ENCODE measurements at regions not wholly inside any gene's neighbourhood (a gene's known extent, or its start where the extent isn't known, plus 50 kb on each side); places are given as distances from the start of the nearest gene placed in this dataset.

- no peak overlapping the region for H3K4me3 ChIP-seq
- no peaks in the 10 kb centered on the region for H3K27me3 ChIP-seq
- intact Hi-C loops (cut with DNase I) = no loop called here
- TF ChIP-seq, protein P1, sequence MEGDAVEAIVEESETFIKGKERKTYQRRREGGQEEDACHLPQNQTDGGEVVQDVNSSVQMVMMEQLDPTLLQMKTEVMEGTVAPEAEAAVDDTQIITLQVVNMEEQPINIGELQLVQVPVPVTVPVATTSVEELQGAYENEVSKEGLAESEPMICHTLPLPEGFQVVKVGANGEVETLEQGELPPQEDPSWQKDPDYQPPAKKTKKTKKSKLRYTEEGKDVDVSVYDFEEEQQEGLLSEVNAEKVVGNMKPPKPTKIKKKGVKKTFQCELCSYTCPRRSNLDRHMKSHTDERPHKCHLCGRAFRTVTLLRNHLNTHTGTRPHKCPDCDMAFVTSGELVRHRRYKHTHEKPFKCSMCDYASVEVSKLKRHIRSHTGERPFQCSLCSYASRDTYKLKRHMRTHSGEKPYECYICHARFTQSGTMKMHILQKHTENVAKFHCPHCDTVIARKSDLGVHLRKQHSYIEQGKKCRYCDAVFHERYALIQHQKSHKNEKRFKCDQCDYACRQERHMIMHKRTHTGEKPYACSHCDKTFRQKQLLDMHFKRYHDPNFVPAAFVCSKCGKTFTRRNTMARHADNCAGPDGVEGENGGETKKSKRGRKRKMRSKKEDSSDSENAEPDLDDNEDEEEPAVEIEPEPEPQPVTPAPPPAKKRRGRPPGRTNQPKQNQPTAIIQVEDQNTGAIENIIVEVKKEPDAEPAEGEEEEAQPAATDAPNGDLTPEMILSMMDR (IDR thresholded peaks at IDR 0.05) = no peak
- TF ChIP-seq POLR2AphosphoS5 (IDR thresholded peaks at IDR 0.05) = no peak
- TF ChIP-seq EP300 (IDR thresholded peaks at IDR 0.05) = no peak
- TF ChIP-seq POLR2A (IDR thresholded peaks at IDR 0.05) = no peak
- H3K9me3 ChIP-seq = peaks cover 0 to 3% (median 1%) of the 10 kb centered on the region in 4 donors
- H3K4me1 ChIP-seq = peaks cover 0 to 12% (median 10%) of the 10 kb centered on the region in 4 donors
- H3K36me3 ChIP-seq = no peaks in the 10 kb centered on the region
- H3K27ac ChIP-seq = no peak overlapping the region
- DNase-seq = no peak
- WGBS, 2 donors = 89 to 96% methylated on average over 1 of the region's 1 CpG
These were observed 341.7 kb downstream of the REEP3 start for GRCh38 chr10:63862860-63863259.

DNA sequence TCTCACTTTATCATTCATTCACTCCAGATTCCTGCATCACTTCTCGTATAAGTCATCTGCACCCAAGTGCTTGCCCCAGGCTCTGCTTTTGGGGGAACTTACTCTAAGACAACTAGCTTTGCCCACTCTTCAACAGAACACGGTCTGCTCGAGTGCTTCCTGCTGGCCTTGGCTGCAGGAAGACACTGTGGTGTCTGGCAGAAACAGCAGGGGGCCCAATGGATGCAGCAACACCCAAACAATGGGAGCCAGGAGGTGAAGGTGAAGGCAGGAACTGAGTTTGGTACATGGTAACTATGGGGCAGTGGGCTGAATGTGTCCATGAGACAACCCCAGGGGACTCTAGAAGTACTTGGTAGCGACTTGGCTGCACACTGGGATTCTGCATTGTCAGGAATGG, 344.0 kb downstream of the REEP3 start:
- 56 to 65% methylated on average over 4 of the region's 4 CpGs for WGBS, 2 donors
- Histone ChIP-seq H3K27me3 (no peaks in the 10 kb centered on the region), H3K4me1 (peaks cover 0 to 12% (median 10%) of the 10 kb centered on the region in 4 donors), H3K9me3 (no peaks in the 10 kb centered on the region), H3K27ac (no peak overlapping the region), H3K36me3 (no peaks in the 10 kb centered on the region), H3K4me3 (no peak overlapping the region)
- TF ChIP-seq, protein P1 (IDR thresholded peaks at IDR 0.05) = no peak
- TF ChIP-seq POLR2AphosphoS5 (IDR thresholded peaks at IDR 0.05) (no peak), POLR2A (IDR thresholded peaks at IDR 0.05) (no peak), EP300 (IDR thresholded peaks at IDR 0.05) (no peak)
- DNase-seq = no peak
- intact Hi-C loops (cut with DNase I) = no loop called here

DNA sequence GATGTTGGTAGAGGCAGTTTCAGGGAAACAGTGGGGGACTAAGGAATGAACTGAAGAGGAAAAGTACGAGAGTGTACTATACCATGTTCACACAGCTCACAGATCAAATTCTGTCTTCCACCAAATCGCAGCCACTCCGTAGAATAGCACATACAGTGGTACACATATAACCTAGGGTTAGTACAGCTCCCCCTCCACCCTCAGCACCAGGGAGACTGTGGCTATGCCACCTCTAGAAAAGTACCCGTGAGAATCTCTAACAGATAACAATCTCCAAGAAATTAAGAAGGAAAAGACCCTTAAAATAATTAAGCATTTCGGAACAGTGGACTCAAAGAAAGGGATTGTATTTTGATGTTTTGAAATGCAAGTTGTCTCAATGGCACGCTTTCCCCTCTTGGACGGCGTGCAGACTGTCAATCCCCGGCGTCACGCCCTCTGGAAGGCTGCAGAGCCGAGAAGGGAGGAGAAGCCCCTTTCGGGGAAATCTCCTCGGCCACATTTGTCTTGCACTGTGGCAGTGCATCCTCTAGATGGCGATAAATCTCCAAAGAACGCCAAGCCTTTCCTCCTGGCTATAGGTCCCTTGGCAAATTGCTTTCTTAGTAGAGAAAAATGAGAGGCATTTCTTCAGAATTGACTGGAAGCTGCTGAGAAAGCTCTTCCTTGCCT, 345.0 kb downstream of the REEP3 start:
- TF ChIP-seq POLR2A (IDR thresholded peaks at IDR 0.05) (no peak), POLR2AphosphoS5 (IDR thresholded peaks at IDR 0.05) (no peak)
- TF ChIP-seq, protein P1 (IDR thresholded peaks at IDR 0.05) = peak; percentile 42 to 85 (median 56)
- Histone ChIP-seq H3K9me3 (no peaks in the 10 kb centered on the region), H3K27ac (no peak overlapping the region), H3K4me1 (peaks cover 0 to 12% (median 10%) of the 10 kb centered on the region in 4 donors), H3K27me3 (no peaks in the 10 kb centered on the region), H3K4me3 (peak overlapping the region in 1 of 4 donors; percentile 16), H3K36me3 (no peaks in the 10 kb centered on the region)
- DNase-seq = peak; percentile 64
- intact Hi-C loops (cut with DNase I) = no loop called here
- 7 to 8% methylated on average over 16 of the region's 16 CpGs for WGBS, 2 donors

DNA sequence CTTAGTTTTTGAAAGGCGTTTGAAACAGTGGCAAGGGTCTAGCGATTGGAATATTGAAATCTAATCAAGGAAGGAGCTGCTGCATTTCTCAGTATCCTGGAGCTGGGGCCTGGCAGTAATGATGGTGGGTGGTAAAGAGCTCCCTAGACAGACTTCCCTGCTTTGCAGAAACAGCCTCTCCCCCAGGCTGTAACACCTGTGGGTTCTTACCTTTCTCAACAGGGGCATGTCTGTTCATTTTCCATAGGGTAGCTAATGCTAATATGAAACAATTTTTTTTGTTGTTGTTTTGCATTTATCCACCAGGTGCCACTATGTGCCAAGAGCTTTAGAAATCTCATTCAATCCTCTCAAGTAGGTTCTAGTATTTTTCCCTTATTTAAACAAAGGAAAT, 345.5 kb downstream of the REEP3 start:
- H3K4me1 ChIP-seq = peaks cover 0 to 12% (median 10%) of the 10 kb centered on the region in 4 donors
- H3K36me3 ChIP-seq = no peaks in the 10 kb centered on the region
- H3K9me3 ChIP-seq = no peaks in the 10 kb centered on the region
- H3K27ac ChIP-seq = no peak overlapping the region
- 3 to 5% methylated on average over 2 of the region's 2 CpGs for WGBS, 2 donors
- H3K27me3 ChIP-seq = no peaks in the 10 kb centered on the region
- no peak for DNase-seq
- no peak overlapping the region for H3K4me3 ChIP-seq
- intact Hi-C loops (cut with DNase I) = no loop called here
- TF ChIP-seq, protein P1 (IDR thresholded peaks at IDR 0.05) = no peak
- TF ChIP-seq EP300 (IDR thresholded peaks at IDR 0.05) = no peak

- intact Hi-C loops (cut with DNase I) = no loop called here
- H3K4me1 ChIP-seq = no peaks in the 10 kb centered on the region
- H3K9me3 ChIP-seq = peaks cover 0 to 5% (median 0%) of the 10 kb centered on the region in 4 donors
- TF ChIP-seq, protein P1 (IDR thresholded peaks at IDR 0.05) = no peak
- no peak for TF ChIP-seq POLR2AphosphoS5 (IDR thresholded peaks at IDR 0.05)
- TF ChIP-seq POLR2A (IDR thresholded peaks at IDR 0.05) = no peak
- no peak for TF ChIP-seq EP300 (IDR thresholded peaks at IDR 0.05)
- no peak overlapping the region for H3K4me3 ChIP-seq
- DNase-seq = no peak
- no peak overlapping the region for H3K27ac ChIP-seq
- 64 to 79% methylated on average over 2 of the region's 2 CpGs for WGBS, 2 donors
- no peaks in the 10 kb centered on the region for H3K27me3 ChIP-seq
- H3K36me3 ChIP-seq = no peaks in the 10 kb centered on the region
These were observed 357.2 kb downstream of the REEP3 start for GRCh38 chr10:63878428-63878827.
